ENCODE measurements at regions not wholly inside any gene's neighbourhood (a gene's known extent, or its start where the extent isn't known, plus 50 kb on each side); places are given as distances from the start of the nearest gene placed in this dataset.

GRCh38 chr2:84283506-84283905 lies 175.6 kb downstream of the SUCLG1 start:
- no peaks in the 10 kb centered on the region for H3K4me1 ChIP-seq
- DNase-seq (ENCODE audit: low read depth in 1 of 2, low spot score in 1 of 2) (no peak), FAIRE-seq (no peak), ATAC-seq (no peak)
- H3K4me3 ChIP-seq, result no peak overlapping the region
- no peaks in the 10 kb centered on the region for H3K9me3 ChIP-seq
- no peak overlapping the region for H3K4me2 ChIP-seq
- no peak overlapping the region for H3K27ac ChIP-seq
- no peak for TF ChIP-seq BCL3 (IDR thresholded peaks at IDR 0.05)
- TF ChIP-seq POLR2A (IDR thresholded peaks at IDR 0.05; ENCODE audit: low read length), result no peak
- no peak for TF ChIP-seq NR3C1 (IDR thresholded peaks at IDR 0.05)
- no peak for TF ChIP-seq HOXA7 (CRISPR knock-in tag; IDR thresholded peaks at IDR 0.05)
- TF ChIP-seq NFE2L2 (conservative IDR thresholded peaks at IDR 0.05; ENCODE audit: low read length), result no peak
- no peak for TF ChIP-seq FOXS1 (CRISPR knock-in tag; IDR thresholded peaks at IDR 0.05)
- no peak for TF ChIP-seq CTCF (IDR thresholded peaks at IDR 0.05)
- TF ChIP-seq RAD21 (conservative IDR thresholded peaks at IDR 0.05 in 1 of 2, IDR thresholded peaks at IDR 0.05 in 1 of 2), result no peak
- no peak for TF ChIP-seq EHMT2 (IDR thresholded peaks at IDR 0.05; ENCODE audit: low read depth)
- TF ChIP-seq MAX (IDR thresholded peaks at IDR 0.05), result no peak
- no peak for TF ChIP-seq SREBF2 (IDR thresholded peaks at IDR 0.05)
- no peak for TF ChIP-seq CHD4 (IDR thresholded peaks at IDR 0.05; ENCODE audit: borderline replicate concordance)
- no peak for TF ChIP-seq HMGXB4 (CRISPR knock-in tag; IDR thresholded peaks at IDR 0.05; ENCODE audit: borderline replicate concordance)
- CTCF ChIA-PET, result interaction anchor here (0.8 kb wide), 1 partner anchor 31 kb away, joined by 3 read pairs; no protein-coding TSS in a partner anchor
- WGBS (ENCODE audit: missing lambda C conversion rate), result 30% methylated on average over 3 of the region's 3 CpGs
- POLR2A ChIA-PET, result no interaction called here

GRCh38 chr2:84281510-84281909 lies 177.6 kb downstream of the SUCLG1 start:
- TF ChIP-seq JUN (IDR thresholded peaks at IDR 0.05) (no peak), HEYL (CRISPR knock-in tag; IDR thresholded peaks at IDR 0.05) (no peak), HMGXB4 (CRISPR knock-in tag; IDR thresholded peaks at IDR 0.05; ENCODE audit: borderline replicate concordance) (no peak)
- FAIRE-seq (no peak), DNase-seq (ENCODE audit: low read depth in 1 of 2, low spot score in 1 of 2) (no peak), ATAC-seq (no peak)
- no peak overlapping the region for H3K27ac ChIP-seq
- no peak overlapping the region for H3K4me2 ChIP-seq
- no peaks in the 10 kb centered on the region for H3K4me1 ChIP-seq
- WGBS (ENCODE audit: missing lambda C conversion rate), result 60% methylated on average over 3 of the region's 3 CpGs
- H3K9me3 ChIP-seq, result no peaks in the 10 kb centered on the region
- no peak overlapping the region for H3K4me3 ChIP-seq
- POLR2A ChIA-PET, result no interaction called here
- CTCF ChIA-PET, result interaction anchor here (1.0 to 1.3 kb wide), 2 partner anchors 9 to 33 kb away, joined by 4 read pairs; no protein-coding TSS in a partner anchor

- Histone ChIP-seq H3K4me2 (no peak overlapping the region), H3K4me3 (no peak overlapping the region), H3K4me1 (no peaks in the 10 kb centered on the region), H3K27ac (no peak overlapping the region), H3K9me3 (no peaks in the 10 kb centered on the region)
- ChIA-PET POLR2A (no interaction called here), CTCF (interaction anchor here (1.0 to 1.3 kb wide), 2 partner anchors 9 to 34 kb away, joined by 4 read pairs; no protein-coding TSS in a partner anchor)
- no peak for FAIRE-seq
- no peak for ATAC-seq
- TF ChIP-seq SREBF2 (IDR thresholded peaks at IDR 0.05), result no peak
- no peak for TF ChIP-seq POLR2A (IDR thresholded peaks at IDR 0.05; ENCODE audit: low read length)
- no peak for TF ChIP-seq KDM1A (IDR thresholded peaks at IDR 0.05; ENCODE audit: low read depth)
- TF ChIP-seq NPAS2 (CRISPR knock-in tag; IDR thresholded peaks at IDR 0.05; ENCODE audit: borderline replicate concordance), result no peak
- no peak for TF ChIP-seq GATA3 (IDR thresholded peaks at IDR 0.05; ENCODE audit: borderline replicate concordance)
- TF ChIP-seq MAZ (IDR thresholded peaks at IDR 0.05; ENCODE audit: borderline replicate concordance, low read depth, low read length), result no peak
- TF ChIP-seq E2F6 (IDR thresholded peaks at IDR 0.05; ENCODE audit: borderline replicate concordance, low read depth), result no peak
- WGBS (ENCODE audit: missing lambda C conversion rate), result 80% methylated on average over 1 of the region's 1 CpG
- DNase-seq (ENCODE audit: low read depth in 1 of 2, low spot score in 1 of 2), result no peak
Observed at GRCh38 chr2:84280873-84281272, 178.2 kb downstream of the SUCLG1 start.
